DMS153 (cell line): ENCODE measurements at regions not wholly inside any gene's neighbourhood (a gene's known extent, or its start where the extent isn't known, plus 50 kb on each side); places are given as distances from the start of the nearest gene placed in this dataset.

ENCODE experiments used
- DNase-seq: peaks from one replicate; lab custom pipeline; 2025; lab: John Stamatoyannopoulos, UW

GRCh38 chr2:149651229-149651628 is 63.7 kb upstream of the MMADHC start:
- DNase-seq: no peak

- DNase-seq: no peak
Observed at GRCh38 chr2:149650006-149650405, 62.4 kb upstream of the MMADHC start.

DNA sequence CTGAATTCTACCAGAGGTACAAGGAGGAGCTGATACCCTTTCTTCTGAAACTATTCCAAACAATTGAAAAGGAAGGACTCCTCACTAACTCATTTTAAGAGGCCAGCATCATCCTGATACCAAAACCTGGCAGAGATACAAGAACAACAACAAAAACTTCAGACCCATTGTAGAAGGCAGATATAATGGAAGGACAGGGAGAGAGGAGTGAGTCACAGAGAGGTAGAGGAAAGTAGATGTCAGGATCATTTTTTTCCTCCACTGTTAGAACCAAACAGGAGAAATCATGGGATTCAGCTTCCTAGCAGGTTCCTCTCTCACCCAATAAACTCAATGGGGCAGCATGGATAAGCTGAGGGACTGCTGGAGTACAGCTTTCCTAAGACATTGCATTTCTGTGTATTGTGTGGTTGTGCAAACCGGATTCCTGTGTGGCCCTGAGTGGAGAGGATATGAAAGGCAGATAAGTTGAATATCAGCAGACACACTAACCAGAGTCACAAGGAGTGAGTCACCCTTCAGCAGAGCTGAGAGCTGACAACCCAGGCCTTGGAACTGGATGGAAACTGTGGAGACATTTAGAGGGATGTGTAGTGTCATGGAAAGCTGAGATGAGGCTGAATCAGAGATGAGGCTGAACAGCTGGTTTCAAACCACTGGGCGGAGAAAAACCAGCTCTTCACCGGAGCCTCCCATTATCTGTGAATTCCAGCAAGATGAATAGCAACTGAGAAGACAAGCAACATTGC is 60.9 kb upstream of the MMADHC start:
- DNase-seq: no peak

GRCh38 chr2:149645391-149645790 is 57.8 kb upstream of the MMADHC start:
- no peak for DNase-seq
